B cell (primary cell): ENCODE measurements at regions not wholly inside any gene's neighbourhood (a gene's known extent, or its start where the extent isn't known, plus 50 kb on each side); places are given as distances from the start of the nearest gene placed in this dataset.

Experiments
- CTCF ChIP-seq: fragments of 200-600 bp; IDR thresholded peaks from one replicate; pipeline ENCODE4 v1.8.0; 2022; ENCODE audit warnings: antibody characterized with exemption, mild to moderate bottlenecking
- EZH2 ChIP-seq: IDR thresholded peaks from 2 replicates; pipeline ENCODE4 v1.6.1; 2012; ENCODE audit warnings: borderline replicate concordance, low read depth, mild to moderate bottlenecking, moderate library complexity, low read length; ENCODE audit not compliant: insufficient read depth, poor library complexity, severe bottlenecking

DNA sequence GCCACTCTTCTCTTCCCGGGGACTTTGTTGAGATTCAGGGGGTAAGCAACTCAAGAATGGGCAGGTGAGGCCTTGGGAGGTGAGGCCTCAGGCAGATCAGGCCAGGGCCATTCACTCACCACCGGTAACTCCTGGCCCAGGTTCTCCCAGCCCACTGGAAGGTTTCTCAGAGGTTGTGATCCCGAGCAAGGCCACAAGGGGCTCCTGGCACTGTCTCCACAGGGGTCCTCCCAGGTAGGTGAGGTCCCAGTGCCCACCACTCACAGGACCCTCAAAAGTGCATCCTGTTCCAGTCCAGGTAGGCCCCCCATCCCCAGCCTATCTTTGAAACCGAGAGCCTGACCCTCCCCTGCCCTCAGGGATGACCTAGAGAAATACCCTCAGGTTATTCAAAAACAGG lies 236.1 kb downstream of the BUB3 start:
- TF ChIP-seq CTCF (no peak), EZH2 (no peak)
